ENCODE measurements at regions not wholly inside any gene's neighbourhood (a gene's known extent, or its start where the extent isn't known, plus 50 kb on each side); places are given as distances from the start of the nearest gene placed in this dataset.

DNA sequence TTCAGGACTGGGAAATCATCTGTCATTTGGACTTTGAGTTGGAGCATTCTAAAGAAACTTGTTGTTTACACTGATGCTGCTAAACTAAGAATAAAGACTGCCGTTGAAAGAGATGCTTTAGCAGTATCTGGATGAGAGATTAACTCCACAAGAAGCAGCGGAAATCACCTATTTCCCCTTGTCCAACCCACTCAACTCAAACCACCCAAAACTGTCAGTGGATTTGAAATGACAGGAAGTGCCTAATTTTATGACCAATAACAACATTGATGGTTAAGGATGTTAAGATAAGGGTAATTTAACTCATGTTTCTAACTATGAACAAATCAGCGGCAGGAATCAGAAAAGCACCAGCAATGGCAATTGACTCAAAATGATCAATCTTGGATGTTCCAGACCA lies 110.8 kb upstream of the NR2F2 start:
- DNase-seq (no peak), ATAC-seq (ENCODE audit: low read depth) (no peak)
- H3K4me1 Mint-ChIP-seq: no peaks in the 10 kb centered on the region
- no peak overlapping the region for H3K27ac Mint-ChIP-seq
- no peak overlapping the region for H3K4me3 Mint-ChIP-seq
- no peaks in the 10 kb centered on the region for H3K27me3 Mint-ChIP-seq
- H3K36me3 Mint-ChIP-seq: no peaks in the 10 kb centered on the region
- peaks cover 3% of the 10 kb centered on the region for H3K9me3 Mint-ChIP-seq
- POLR2A ChIA-PET: no interaction called here

GRCh38 chr15:96220657-96221056 lies 109.8 kb upstream of the NR2F2 start:
- Mint-ChIP-seq H3K27ac (no peak overlapping the region), H3K4me1 (no peaks in the 10 kb centered on the region), H3K27me3 (no peaks in the 10 kb centered on the region), H3K4me3 (no peak overlapping the region), H3K36me3 (no peaks in the 10 kb centered on the region), H3K9me3 (peaks cover 3% of the 10 kb centered on the region)
- DNase-seq (no peak), ATAC-seq (ENCODE audit: low read depth) (no peak)
- POLR2A ChIA-PET: no interaction called here

GRCh38 chr15:96222981-96223380 lies 107.5 kb upstream of the NR2F2 start:
- Mint-ChIP-seq H3K4me3 (no peak overlapping the region), H3K4me1 (no peaks in the 10 kb centered on the region), H3K36me3 (no peaks in the 10 kb centered on the region), H3K9me3 (peaks cover 3% of the 10 kb centered on the region), H3K27me3 (no peaks in the 10 kb centered on the region), H3K27ac (no peak overlapping the region)
- no peak for DNase-seq
- POLR2A ChIA-PET: no interaction called here
- no peak for ATAC-seq (ENCODE audit: low read depth)

DNA sequence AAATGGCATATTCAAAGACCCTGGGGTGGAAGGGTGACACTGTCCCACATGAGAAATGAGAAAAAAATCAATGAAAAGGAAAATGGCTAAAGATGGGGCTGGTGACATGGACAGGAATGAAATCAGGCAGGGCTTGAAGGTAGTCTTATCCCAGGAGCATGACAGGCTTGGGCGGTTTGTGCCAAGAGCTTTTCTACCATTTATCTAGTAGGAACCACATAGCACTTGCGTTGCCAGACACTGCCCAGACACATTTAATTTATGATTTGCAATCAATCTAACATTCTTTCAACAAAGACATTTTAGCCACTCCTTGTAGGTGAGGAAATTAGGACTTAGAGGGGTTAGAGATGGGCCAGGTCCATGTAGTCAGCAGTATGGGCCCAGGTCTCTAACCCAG lies 106.6 kb upstream of the NR2F2 start:
- ATAC-seq (ENCODE audit: low read depth): no peak
- Mint-ChIP-seq H3K27me3 (no peaks in the 10 kb centered on the region), H3K4me1 (no peaks in the 10 kb centered on the region), H3K36me3 (no peaks in the 10 kb centered on the region), H3K27ac (no peak overlapping the region), H3K9me3 (peaks cover 2% of the 10 kb centered on the region), H3K4me3 (no peak overlapping the region)
- DNase-seq: no peak
- POLR2A ChIA-PET: interaction anchor here (0.5 kb wide), 1 partner anchor 586 kb away, joined by 5 read pairs; no protein-coding TSS in a partner anchor

GRCh38 chr15:96225642-96226259 lies 104.7 kb upstream of the NR2F2 start:
- ATAC-seq (ENCODE audit: low read depth) (no peak), DNase-seq (no peak)
- POLR2A ChIA-PET: no interaction called here
- peaks cover under 1% of the 10 kb centered on the region for H3K9me3 Mint-ChIP-seq
- no peak overlapping the region for H3K27ac Mint-ChIP-seq
- no peak overlapping the region for H3K4me3 Mint-ChIP-seq
- H3K36me3 Mint-ChIP-seq: no peaks in the 10 kb centered on the region
- H3K27me3 Mint-ChIP-seq: no peaks in the 10 kb centered on the region
- no peaks in the 10 kb centered on the region for H3K4me1 Mint-ChIP-seq

DNA sequence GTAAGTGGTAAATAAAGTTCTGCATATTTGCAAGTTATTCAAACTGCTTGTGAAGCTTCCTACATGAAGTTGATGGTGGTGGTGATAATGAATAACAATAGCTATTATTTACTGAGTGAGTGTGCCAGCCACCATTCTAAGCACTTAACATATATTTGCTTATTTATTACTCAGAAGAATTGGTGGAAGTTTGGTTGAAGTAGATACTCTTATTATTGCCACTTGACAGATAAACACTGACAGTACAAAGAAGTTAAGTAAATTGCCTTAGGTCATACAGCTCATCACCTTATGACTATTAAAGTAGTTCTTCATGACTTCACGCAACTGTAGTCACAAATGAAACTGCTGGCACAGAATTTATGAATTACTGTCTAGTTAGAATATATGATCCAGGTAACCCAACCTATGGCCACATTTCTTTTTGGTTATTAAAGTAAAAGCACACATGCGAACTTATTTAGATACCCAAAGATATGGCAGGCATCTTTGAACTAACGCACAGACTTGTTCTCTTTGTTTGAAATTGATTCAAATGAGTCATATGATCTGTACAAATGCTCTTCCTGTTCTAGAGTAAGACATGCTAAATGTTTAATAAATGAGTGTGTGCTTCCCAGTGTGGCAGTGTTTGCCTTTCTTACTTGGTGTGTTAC lies 99.8 kb upstream of the NR2F2 start:
- no peak overlapping the region for H3K4me3 Mint-ChIP-seq
- no peak overlapping the region for H3K27ac Mint-ChIP-seq
- peaks cover 2% of the 10 kb centered on the region for H3K9me3 Mint-ChIP-seq
- POLR2A ChIA-PET: no interaction called here
- ATAC-seq (ENCODE audit: low read depth): no peak
- no peaks in the 10 kb centered on the region for H3K4me1 Mint-ChIP-seq
- no peaks in the 10 kb centered on the region for H3K36me3 Mint-ChIP-seq
- no peaks in the 10 kb centered on the region for H3K27me3 Mint-ChIP-seq
- DNase-seq: no peak

DNA sequence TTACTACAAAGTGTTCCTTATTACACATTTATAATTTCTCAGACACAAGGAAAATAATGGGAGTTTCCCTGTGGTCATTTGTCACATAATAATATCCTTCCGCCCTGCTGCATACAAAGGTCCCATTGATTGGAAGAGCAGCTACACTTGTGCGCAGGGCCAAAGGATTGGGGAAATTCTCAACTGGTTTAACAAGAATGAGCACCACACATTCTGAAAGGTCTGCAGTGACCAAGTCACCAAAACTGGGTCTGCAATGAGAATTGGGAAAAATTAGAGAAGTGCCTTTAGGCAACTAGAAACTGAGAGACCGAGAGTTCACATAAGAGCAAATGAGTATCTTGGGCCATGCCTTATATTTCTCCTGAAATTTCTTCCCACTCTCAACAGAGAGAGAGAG lies 98.2 kb upstream of the NR2F2 start:
- Mint-ChIP-seq H3K27me3 (no peaks in the 10 kb centered on the region), H3K27ac (no peak overlapping the region), H3K4me3 (no peak overlapping the region), H3K9me3 (peaks cover 2% of the 10 kb centered on the region), H3K36me3 (no peaks in the 10 kb centered on the region), H3K4me1 (no peaks in the 10 kb centered on the region)
- no peak for DNase-seq
- ATAC-seq (ENCODE audit: low read depth): no peak
- POLR2A ChIA-PET: no interaction called here

DNA sequence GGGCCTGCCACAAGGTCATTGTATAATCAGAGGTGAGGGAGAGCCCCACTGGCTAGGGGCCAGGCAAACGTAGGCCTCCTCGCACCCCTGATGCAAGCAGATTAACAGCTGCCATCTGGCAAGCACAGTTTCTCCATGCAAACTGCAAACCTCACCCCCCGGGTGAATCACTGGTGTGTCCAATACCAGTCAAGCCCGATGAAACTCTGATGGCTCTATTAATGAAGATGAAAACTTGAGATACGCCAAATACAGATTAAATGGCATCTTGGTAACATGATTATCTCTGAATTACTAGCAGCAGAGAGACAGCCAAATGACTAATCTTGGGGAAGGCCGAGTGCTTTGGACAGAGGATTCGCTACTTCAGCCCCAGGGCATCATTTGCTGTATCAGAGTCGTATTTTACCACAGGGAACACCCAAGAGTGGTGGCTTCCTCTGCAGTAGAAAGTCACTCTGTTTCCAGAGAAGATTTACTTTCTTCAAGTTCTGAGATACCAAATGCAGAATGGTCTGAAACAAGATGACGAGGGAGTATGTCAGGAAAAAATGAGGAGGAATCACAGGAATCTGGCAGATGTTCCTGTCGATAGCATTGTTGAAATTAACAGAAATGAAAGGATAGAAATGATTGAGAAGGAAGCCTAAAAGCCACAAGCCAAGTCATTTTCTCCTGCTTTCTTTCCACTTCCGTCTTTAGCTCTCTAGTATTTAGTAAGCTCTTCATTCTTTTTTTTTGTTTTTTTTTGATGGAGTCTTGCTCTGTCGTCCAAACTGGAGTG lies 96.2 kb upstream of the NR2F2 start:
- POLR2A ChIA-PET: no interaction called here

GRCh38 chr15:96237002-96237401 lies 93.5 kb upstream of the NR2F2 start:
- no peak overlapping the region for H3K27ac Mint-ChIP-seq
- DNase-seq (no peak), ATAC-seq (ENCODE audit: low read depth) (no peak)
- POLR2A ChIA-PET: no interaction called here
- H3K36me3 Mint-ChIP-seq: no peaks in the 10 kb centered on the region
- H3K4me1 Mint-ChIP-seq: no peaks in the 10 kb centered on the region
- no peak overlapping the region for H3K4me3 Mint-ChIP-seq
- no peaks in the 10 kb centered on the region for H3K27me3 Mint-ChIP-seq
- H3K9me3 Mint-ChIP-seq: peaks cover 2% of the 10 kb centered on the region

More for the DNA sequence above, 96.2 kb upstream of the NR2F2 start:
- no peak for DNase-seq
- no peak for ATAC-seq (ENCODE audit: low read depth)
- peaks cover 2% of the 10 kb centered on the region for H3K9me3 Mint-ChIP-seq
- no peaks in the 10 kb centered on the region for H3K4me1 Mint-ChIP-seq
- no peak overlapping the region for H3K4me3 Mint-ChIP-seq
- no peak overlapping the region for H3K27ac Mint-ChIP-seq
- no peaks in the 10 kb centered on the region for H3K27me3 Mint-ChIP-seq
- no peaks in the 10 kb centered on the region for H3K36me3 Mint-ChIP-seq

- no peaks in the 10 kb centered on the region for H3K4me1 Mint-ChIP-seq
- H3K36me3 Mint-ChIP-seq: no peaks in the 10 kb centered on the region
- ATAC-seq (ENCODE audit: low read depth): no peak
- H3K9me3 Mint-ChIP-seq: no peaks in the 10 kb centered on the region
- no peaks in the 10 kb centered on the region for H3K27me3 Mint-ChIP-seq
- no peak overlapping the region for H3K4me3 Mint-ChIP-seq
- POLR2A ChIA-PET: no interaction called here
- DNase-seq: no peak
- H3K27ac Mint-ChIP-seq: no peak overlapping the region
Observed at GRCh38 chr15:96242761-96243160, 87.7 kb upstream of the NR2F2 start.

- Mint-ChIP-seq H3K36me3 (no peaks in the 10 kb centered on the region), H3K27me3 (no peaks in the 10 kb centered on the region), H3K9me3 (no peaks in the 10 kb centered on the region), H3K27ac (no peak overlapping the region), H3K4me1 (no peaks in the 10 kb centered on the region), H3K4me3 (no peak overlapping the region)
- no peak for ATAC-seq (ENCODE audit: low read depth)
- POLR2A ChIA-PET: no interaction called here
- no peak for DNase-seq
Observed at GRCh38 chr15:96243701-96244100, 86.8 kb upstream of the NR2F2 start.

GRCh38 chr15:96245252-96245651 lies 85.2 kb upstream of the NR2F2 start:
- Mint-ChIP-seq H3K27ac (no peak overlapping the region), H3K4me3 (no peak overlapping the region), H3K36me3 (no peaks in the 10 kb centered on the region), H3K27me3 (no peaks in the 10 kb centered on the region), H3K4me1 (no peaks in the 10 kb centered on the region), H3K9me3 (no peaks in the 10 kb centered on the region)
- ATAC-seq (ENCODE audit: low read depth) (no peak), DNase-seq (no peak)
- POLR2A ChIA-PET: no interaction called here

GRCh38 chr15:96246057-96246456 lies 84.4 kb upstream of the NR2F2 start:
- H3K27ac Mint-ChIP-seq: no peak overlapping the region
- POLR2A ChIA-PET: no interaction called here
- DNase-seq: no peak
- no peaks in the 10 kb centered on the region for H3K4me1 Mint-ChIP-seq
- H3K27me3 Mint-ChIP-seq: no peaks in the 10 kb centered on the region
- no peaks in the 10 kb centered on the region for H3K9me3 Mint-ChIP-seq
- no peak overlapping the region for H3K4me3 Mint-ChIP-seq
- no peak for ATAC-seq (ENCODE audit: low read depth)
- H3K36me3 Mint-ChIP-seq: no peaks in the 10 kb centered on the region

GRCh38 chr15:96247621-96248305 lies 82.7 kb upstream of the NR2F2 start:
- H3K4me3 Mint-ChIP-seq: no peak overlapping the region
- H3K27me3 Mint-ChIP-seq: no peaks in the 10 kb centered on the region
- H3K4me1 Mint-ChIP-seq: no peaks in the 10 kb centered on the region
- no peaks in the 10 kb centered on the region for H3K36me3 Mint-ChIP-seq
- POLR2A ChIA-PET: no interaction called here
- ATAC-seq (ENCODE audit: low read depth): no peak
- no peak for DNase-seq
- H3K27ac Mint-ChIP-seq: no peak overlapping the region
- peaks cover 1% of the 10 kb centered on the region for H3K9me3 Mint-ChIP-seq
